Vagina (tissue), 2 donors: ENCODE measurements at regions not wholly inside any gene's neighbourhood (a gene's known extent, or its start where the extent isn't known, plus 50 kb on each side); places are given as distances from the start of the nearest gene placed in this dataset.
"Not testable (repeated sequence)": the region's sequence is repeated elsewhere in the genome, so short reads cannot be mapped to it uniquely, and the experiment has no call there.

ENCODE experiments used
- DNase-seq, 2 donors: peaks; one replicate each; pipeline ENCODE4 v3.0.0-alpha.2; 2017; ENCODE audit errors: extremely low spot score in 2 of 2
- H3K27ac ChIP-seq: fragments of 200-600 bp; sonication (generic); one replicate; pipeline ENCODE4 v1.5.1; 2019
- H3K27me3 ChIP-seq: fragments of 200-600 bp; sonication (generic); one replicate; pipeline ENCODE4 v1.5.1; 2019
- H3K36me3 ChIP-seq, 2 donors: fragments of 200-600 bp; sonication (generic); one replicate each; pipeline ENCODE4 v1.5.1; 2017 to 2019
- H3K4me1 ChIP-seq: fragments of 200-600 bp; sonication (generic); one replicate; pipeline ENCODE4 v1.5.1; 2019
- H3K4me3 ChIP-seq, 2 donors: fragments of 200-600 bp; sonication (generic); 1 replicate in 1 of 2; 2 replicates in 1 of 2; pipeline ENCODE4 v1.5.1; 2016 to 2019
- H3K9me3 ChIP-seq: fragments of 200-600 bp; sonication (generic); one replicate; pipeline ENCODE4 v1.5.1; 2019
- CTCF ChIP-seq, 3 experiments: fragments of 450-650 bp in 2 of 3; fragments of 200-600 bp in 1 of 3; sonication (generic) in 1 of 3; IDR thresholded peaks; one replicate each; pipeline ENCODE4 v1.5.1; 2017 to 2019; ENCODE audit warnings: antibody characterized with exemption in 3 of 3, mild to moderate bottlenecking in 2 of 3, moderate library complexity in 2 of 3
- POLR2A ChIP-seq, 2 donors: fragments of 450-650 bp; IDR thresholded peaks; one replicate each; pipeline ENCODE4 v1.6.1; 2017; ENCODE audit warnings: antibody characterized with exemption in 2 of 2, mild to moderate bottlenecking in 2 of 2, moderate library complexity in 2 of 2
- POLR2AphosphoS5 ChIP-seq, 2 donors: sonication (generic); formaldehyde crosslinking; IDR thresholded peaks; one replicate each; pipeline ENCODE4 v1.9.0; 2017; ENCODE audit warnings: antibody characterized with exemption in 2 of 2, mild to moderate bottlenecking in 2 of 2, low read depth in 1 of 2; ENCODE audit not compliant: insufficient read depth in 1 of 2
- intact Hi-C: fragments of 100-400 bp; cut with DNase I; formaldehyde crosslinking; loops from one replicate; pipeline ENCODE4 v1.15.1; 2023

GRCh38 chr12:82596483-82596882 is 90.2 kb upstream of the TMTC2 start:
- H3K27me3 ChIP-seq = no peaks in the 10 kb centered on the region
- no peaks in the 10 kb centered on the region for H3K4me1 ChIP-seq
- TF ChIP-seq POLR2AphosphoS5 (IDR thresholded peaks at IDR 0.05; ENCODE audit: insufficient read depth in 1 of 2, low read depth in 1 of 2) (no peak), CTCF (IDR thresholded peaks at IDR 0.05) (no peak), POLR2A (IDR thresholded peaks at IDR 0.05) (no peak)
- no peak for DNase-seq
- H3K4me3 ChIP-seq = no peak overlapping the region
- H3K36me3 ChIP-seq = no peaks in the 10 kb centered on the region
- intact Hi-C loops = no loop called here
- no peaks in the 10 kb centered on the region for H3K9me3 ChIP-seq
- no peak overlapping the region for H3K27ac ChIP-seq

GRCh38 chr12:82600379-82600778 is 86.3 kb upstream of the TMTC2 start:
- no peak for DNase-seq
- no peaks in the 10 kb centered on the region for H3K36me3 ChIP-seq
- H3K27me3 ChIP-seq = no peaks in the 10 kb centered on the region
- H3K4me1 ChIP-seq = no peaks in the 10 kb centered on the region
- H3K9me3 ChIP-seq = no peaks in the 10 kb centered on the region
- TF ChIP-seq CTCF (IDR thresholded peaks at IDR 0.05) (no peak), POLR2A (IDR thresholded peaks at IDR 0.05) (no peak), POLR2AphosphoS5 (IDR thresholded peaks at IDR 0.05; ENCODE audit: insufficient read depth in 1 of 2, low read depth in 1 of 2) (no peak)
- intact Hi-C loops = no loop called here
- no peak overlapping the region for H3K27ac ChIP-seq
- H3K4me3 ChIP-seq = no peak overlapping the region

GRCh38 chr12:82603647-82604046 is 83.1 kb upstream of the TMTC2 start:
- H3K27ac ChIP-seq, H3K4me1 ChIP-seq, H3K27me3 ChIP-seq, H3K4me3 ChIP-seq, DNase-seq, H3K9me3 ChIP-seq, H3K36me3 ChIP-seq, intact Hi-C loops: not testable (repeated sequence)

- intact Hi-C loops = no loop called here
- Histone ChIP-seq H3K27ac (no peak overlapping the region), H3K4me1 (no peaks in the 10 kb centered on the region), H3K27me3 (no peaks in the 10 kb centered on the region), H3K36me3 (no peaks in the 10 kb centered on the region), H3K4me3 (no peak overlapping the region), H3K9me3 (no peaks in the 10 kb centered on the region)
- TF ChIP-seq CTCF (IDR thresholded peaks at IDR 0.05) = no peak
- no peak for TF ChIP-seq POLR2A (IDR thresholded peaks at IDR 0.05)
- no peak for TF ChIP-seq POLR2AphosphoS5 (IDR thresholded peaks at IDR 0.05; ENCODE audit: insufficient read depth in 1 of 2, low read depth in 1 of 2)
- DNase-seq = no peak
Measured at GRCh38 chr12:82605115-82605514, 81.6 kb upstream of the TMTC2 start.

GRCh38 chr12:82608706-82609105 is 78.0 kb upstream of the TMTC2 start:
- TF ChIP-seq CTCF (IDR thresholded peaks at IDR 0.05) = no peak
- no peak for TF ChIP-seq POLR2A (IDR thresholded peaks at IDR 0.05)
- TF ChIP-seq POLR2AphosphoS5 (IDR thresholded peaks at IDR 0.05; ENCODE audit: insufficient read depth in 1 of 2, low read depth in 1 of 2) = no peak
- intact Hi-C loops = no loop called here

More at GRCh38 chr12:82608706-82609105, 78.0 kb upstream of the TMTC2 start:
- H3K27ac ChIP-seq = no peak overlapping the region
- H3K9me3 ChIP-seq = no peaks in the 10 kb centered on the region
- H3K4me3 ChIP-seq = no peak overlapping the region
- no peak for DNase-seq
- no peaks in the 10 kb centered on the region for H3K36me3 ChIP-seq
- H3K4me1 ChIP-seq = no peaks in the 10 kb centered on the region
- no peaks in the 10 kb centered on the region for H3K27me3 ChIP-seq
